GM23338 (cell line): ENCODE measurements at regions not wholly inside any gene's neighbourhood (a gene's known extent, or its start where the extent isn't known, plus 50 kb on each side); places are given as distances from the start of the nearest gene placed in this dataset.

Source experiments
- ATAC-seq: fragments of 200-7000 bp; cut with Tn5 transposase; 3 replicates; pipeline ENCODE4 v1.9.1; 2020
- DNase-seq: peaks from one replicate; pipeline ENCODE4 v3.0.0-alpha.2; 2015; ENCODE audit warnings: low spot score
- H2AFZ ChIP-seq: fragments of 200-600 bp; sonication (generic); 2 replicates; pipeline ENCODE4 v1.8.0; 2016; ENCODE audit warnings: antibody characterized with exemption, mild to moderate bottlenecking, moderate library complexity
- H3F3A ChIP-seq: fragments of 200-600 bp; sonication (generic); replicated peaks from 2 replicates; pipeline ENCODE4 v1.8.0; 2017; ENCODE audit warnings: antibody characterized with exemption, mixed run types, low read depth
- H3K27ac ChIP-seq: fragments of 200-600 bp; sonication (generic); 2 replicates; pipeline ENCODE4 v1.6.1; 2016; ENCODE audit warnings: low read depth
- H3K27me3 ChIP-seq: fragments of 200-600 bp; sonication (generic); 2 replicates; pipeline ENCODE4 v1.8.0; 2016; ENCODE audit warnings: mild to moderate bottlenecking, mixed run types, moderate library complexity; ENCODE audit not compliant: insufficient read depth
- H3K36me3 ChIP-seq: fragments of 200-600 bp; sonication (generic); 2 replicates; pipeline ENCODE4 v1.8.0; 2016; ENCODE audit warnings: mild to moderate bottlenecking; ENCODE audit not compliant: insufficient read depth
- H3K4me1 ChIP-seq: fragments of 200-600 bp; sonication (generic); 2 replicates; pipeline ENCODE4 v1.8.0; 2016; ENCODE audit warnings: mild to moderate bottlenecking, moderate library complexity; ENCODE audit not compliant: insufficient read depth
- H3K4me2 ChIP-seq: fragments of 200-600 bp; sonication (generic); 2 replicates; pipeline ENCODE4 v1.7.1; 2017; ENCODE audit warnings: mixed run types
- H3K4me3 ChIP-seq: fragments of 200-600 bp; sonication (generic); 2 replicates; pipeline ENCODE4 v1.6.1; 2016; ENCODE audit warnings: mixed run types
- H3K79me2 ChIP-seq: fragments of 200-600 bp; sonication (generic); replicated peaks from 2 replicates; pipeline ENCODE4 v1.8.0; 2017; ENCODE audit warnings: mild to moderate bottlenecking; ENCODE audit not compliant: insufficient read depth
- H3K9me2 ChIP-seq: fragments of 200-600 bp; sonication (generic); 2 replicates; pipeline ENCODE4 v1.8.0; 2017; ENCODE audit not compliant: insufficient read depth
- H4K20me1 ChIP-seq: fragments of 200-600 bp; sonication (generic); replicated peaks from 2 replicates; pipeline ENCODE4 v1.8.0; 2017; ENCODE audit warnings: mild to moderate bottlenecking; ENCODE audit not compliant: insufficient read depth
- H3K27ac Mint-ChIP-seq: 2 replicates; pipeline ENCODE4 v1.8.0; 2020; ENCODE audit warnings: inconsistent platforms, mild to moderate bottlenecking, moderate library complexity, mixed read lengths
- H3K27me3 Mint-ChIP-seq: 3 replicates; pipeline ENCODE4 v1.8.0; 2022; ENCODE audit warnings: low read depth, mild to moderate bottlenecking, moderate library complexity, mixed read lengths, inconsistent platforms; ENCODE audit not compliant: insufficient read depth, poor library complexity
- H3K36me3 Mint-ChIP-seq: 3 replicates; pipeline ENCODE4 v1.8.0; 2021; ENCODE audit warnings: low read depth, mild to moderate bottlenecking, inconsistent platforms, moderate library complexity, mixed read lengths
- H3K4me1 Mint-ChIP-seq: 3 replicates; pipeline ENCODE4 v1.8.0; 2020; ENCODE audit warnings: mild to moderate bottlenecking, inconsistent platforms, mixed read lengths
- H3K4me3 Mint-ChIP-seq: 3 replicates; pipeline ENCODE4 v1.8.0; 2021; ENCODE audit warnings: moderate library complexity, mild to moderate bottlenecking, inconsistent platforms, mixed read lengths
- H3K9me3 Mint-ChIP-seq: 3 replicates; pipeline ENCODE4 v1.8.0; 2020; ENCODE audit warnings: moderate library complexity, mild to moderate bottlenecking, inconsistent platforms, mixed read lengths
- JUNB ChIP-seq: IDR thresholded peaks from one replicate; pipeline ENCODE4 v1.6.1; 2016; ENCODE audit warnings: antibody characterized with exemption; ENCODE audit not compliant: unreplicated experiment
- NANOG ChIP-seq: IDR thresholded peaks from 2 replicates; pipeline ENCODE4 v1.6.1; 2016; ENCODE audit warnings: antibody characterized with exemption, borderline replicate concordance
- STAT1 ChIP-seq: IDR thresholded peaks from one replicate; pipeline ENCODE4 v1.6.1; 2016; ENCODE audit warnings: antibody characterized with exemption; ENCODE audit not compliant: unreplicated experiment
- ZNF331 ChIP-seq: fragments of 250-450 bp; sonication (Bioruptor Pico); IDR thresholded peaks from 2 replicates; pipeline ENCODE4 v1.5.0; 2020; ENCODE audit warnings: low read depth, mild to moderate bottlenecking, moderate library complexity
- TF ChIP-seq, protein P1 (sequence below): fragments of 250-450 bp; sonication (Bioruptor Pico); IDR thresholded peaks from 2 replicates; pipeline ENCODE4 v1.5.0; 2020; ENCODE audit warnings: mild to moderate bottlenecking, moderate library complexity
- TF ChIP-seq, protein P2 (sequence below): IDR thresholded peaks from one replicate; pipeline ENCODE4 v1.6.1; 2018; ENCODE audit warnings: antibody characterized with exemption; ENCODE audit not compliant: unreplicated experiment

DNA sequence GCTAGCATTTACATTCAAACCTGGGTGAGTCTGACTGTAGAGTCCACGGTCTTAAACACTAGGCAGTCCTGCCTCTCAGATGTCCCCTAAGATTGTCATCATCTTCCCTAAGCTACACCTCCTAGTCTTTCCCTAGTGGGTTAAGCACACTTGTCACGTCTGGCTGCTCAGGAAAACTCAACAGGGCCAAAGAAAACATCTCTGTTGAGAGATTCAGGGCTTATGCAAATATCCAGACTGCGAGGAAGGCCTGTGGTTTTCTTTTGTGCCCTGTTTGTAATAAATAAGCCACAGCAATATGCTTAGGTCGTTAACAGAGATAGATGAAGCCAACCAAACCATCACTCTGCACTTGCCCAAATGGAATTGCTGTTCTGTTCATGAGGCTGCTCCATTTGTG lies 472.6 kb upstream of the DEPDC1 start (continued):
- TF ChIP-seq, protein P1, sequence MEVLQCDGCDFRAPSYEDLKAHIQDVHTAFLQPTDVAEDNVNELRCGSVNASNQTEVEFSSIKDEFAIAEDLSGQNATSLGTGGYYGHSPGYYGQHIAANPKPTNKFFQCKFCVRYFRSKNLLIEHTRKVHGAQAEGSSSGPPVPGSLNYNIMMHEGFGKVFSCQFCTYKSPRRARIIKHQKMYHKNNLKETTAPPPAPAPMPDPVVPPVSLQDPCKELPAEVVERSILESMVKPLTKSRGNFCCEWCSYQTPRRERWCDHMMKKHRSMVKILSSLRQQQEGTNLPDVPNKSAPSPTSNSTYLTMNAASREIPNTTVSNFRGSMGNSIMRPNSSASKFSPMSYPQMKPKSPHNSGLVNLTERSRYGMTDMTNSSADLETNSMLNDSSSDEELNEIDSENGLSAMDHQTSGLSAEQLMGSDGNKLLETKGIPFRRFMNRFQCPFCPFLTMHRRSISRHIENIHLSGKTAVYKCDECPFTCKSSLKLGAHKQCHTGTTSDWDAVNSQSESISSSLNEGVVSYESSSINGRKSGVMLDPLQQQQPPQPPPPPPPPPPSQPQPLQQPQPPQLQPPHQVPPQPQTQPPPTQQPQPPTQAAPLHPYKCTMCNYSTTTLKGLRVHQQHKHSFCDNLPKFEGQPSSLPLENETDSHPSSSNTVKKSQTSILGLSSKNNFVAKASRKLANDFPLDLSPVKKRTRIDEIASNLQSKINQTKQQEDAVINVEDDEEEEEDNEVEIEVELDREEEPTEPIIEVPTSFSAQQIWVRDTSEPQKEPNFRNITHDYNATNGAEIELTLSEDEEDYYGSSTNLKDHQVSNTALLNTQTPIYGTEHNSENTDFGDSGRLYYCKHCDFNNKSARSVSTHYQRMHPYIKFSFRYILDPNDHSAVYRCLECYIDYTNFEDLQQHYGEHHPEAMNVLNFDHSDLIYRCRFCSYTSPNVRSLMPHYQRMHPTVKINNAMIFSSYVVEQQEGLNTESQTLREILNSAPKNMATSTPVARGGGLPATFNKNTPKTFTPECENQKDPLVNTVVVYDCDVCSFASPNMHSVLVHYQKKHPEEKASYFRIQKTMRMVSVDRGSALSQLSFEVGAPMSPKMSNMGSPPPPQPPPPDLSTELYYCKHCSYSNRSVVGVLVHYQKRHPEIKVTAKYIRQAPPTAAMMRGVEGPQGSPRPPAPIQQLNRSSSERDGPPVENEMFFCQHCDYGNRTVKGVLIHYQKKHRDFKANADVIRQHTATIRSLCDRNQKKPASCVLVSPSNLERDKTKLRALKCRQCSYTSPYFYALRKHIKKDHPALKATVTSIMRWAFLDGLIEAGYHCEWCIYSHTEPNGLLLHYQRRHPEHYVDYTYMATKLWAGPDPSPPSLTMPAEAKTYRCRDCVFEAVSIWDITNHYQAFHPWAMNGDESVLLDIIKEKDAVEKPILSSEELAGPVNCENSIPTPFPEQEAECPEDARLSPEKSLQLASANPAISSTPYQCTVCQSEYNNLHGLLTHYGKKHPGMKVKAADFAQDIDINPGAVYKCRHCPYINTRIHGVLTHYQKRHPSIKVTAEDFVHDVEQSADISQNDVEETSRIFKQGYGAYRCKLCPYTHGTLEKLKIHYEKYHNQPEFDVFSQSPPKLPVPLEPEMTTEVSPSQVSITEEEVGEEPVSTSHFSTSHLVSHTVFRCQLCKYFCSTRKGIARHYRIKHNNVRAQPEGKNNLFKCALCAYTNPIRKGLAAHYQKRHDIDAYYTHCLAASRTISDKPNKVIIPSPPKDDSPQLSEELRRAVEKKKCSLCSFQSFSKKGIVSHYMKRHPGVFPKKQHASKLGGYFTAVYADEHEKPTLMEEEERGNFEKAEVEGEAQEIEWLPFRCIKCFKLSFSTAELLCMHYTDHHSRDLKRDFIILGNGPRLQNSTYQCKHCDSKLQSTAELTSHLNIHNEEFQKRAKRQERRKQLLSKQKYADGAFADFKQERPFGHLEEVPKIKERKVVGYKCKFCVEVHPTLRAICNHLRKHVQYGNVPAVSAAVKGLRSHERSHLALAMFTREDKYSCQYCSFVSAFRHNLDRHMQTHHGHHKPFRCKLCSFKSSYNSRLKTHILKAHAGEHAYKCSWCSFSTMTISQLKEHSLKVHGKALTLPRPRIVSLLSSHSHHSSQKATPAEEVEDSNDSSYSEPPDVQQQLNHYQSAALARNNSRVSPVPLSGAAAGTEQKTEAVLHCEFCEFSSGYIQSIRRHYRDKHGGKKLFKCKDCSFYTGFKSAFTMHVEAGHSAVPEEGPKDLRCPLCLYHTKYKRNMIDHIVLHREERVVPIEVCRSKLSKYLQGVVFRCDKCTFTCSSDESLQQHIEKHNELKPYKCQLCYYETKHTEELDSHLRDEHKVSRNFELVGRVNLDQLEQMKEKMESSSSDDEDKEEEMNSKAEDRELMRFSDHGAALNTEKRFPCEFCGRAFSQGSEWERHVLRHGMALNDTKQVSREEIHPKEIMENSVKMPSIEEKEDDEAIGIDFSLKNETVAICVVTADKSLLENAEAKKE (CRISPR knock-in tag): no peak
- no peak for TF ChIP-seq ZNF331 (CRISPR knock-in tag)

DNA sequence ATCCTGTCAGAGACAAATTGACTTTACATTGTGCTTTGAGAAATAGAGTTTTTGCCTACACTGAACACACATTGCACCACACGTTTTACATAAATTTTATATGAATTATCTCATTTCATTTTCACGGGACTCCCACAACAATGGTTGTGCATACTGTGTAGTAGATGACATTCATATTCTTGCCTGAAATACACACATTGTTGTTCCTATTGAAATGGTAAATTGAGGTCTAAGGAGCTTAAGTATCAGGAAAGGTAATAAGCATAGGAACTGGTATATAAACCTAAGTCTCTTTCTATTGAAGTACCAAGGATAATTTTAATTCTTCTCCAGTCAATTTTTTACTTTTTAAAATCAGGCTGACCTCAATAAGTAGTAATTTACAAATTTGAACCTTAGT lies 473.7 kb upstream of the DEPDC1 start:
- no peaks in the 10 kb centered on the region for H3K9me2 ChIP-seq
- no peak overlapping the region for H3K27ac ChIP-seq
- Mint-ChIP-seq H3K9me3 (no peaks in the 10 kb centered on the region), H3K36me3 (no peaks in the 10 kb centered on the region), H3K4me1 (peaks cover 26% of the 10 kb centered on the region), H3K4me3 (no peak overlapping the region), H3K27ac (no peak overlapping the region), H3K27me3 (no peaks in the 10 kb centered on the region)
- H3F3A ChIP-seq: no peaks in the 10 kb centered on the region
- no peak overlapping the region; the same call in 1 of the 2 replicates for H2AFZ ChIP-seq
- no peaks in the 10 kb centered on the region for H4K20me1 ChIP-seq
- no peaks in the 10 kb centered on the region for H3K79me2 ChIP-seq
- no peak for ATAC-seq
- H3K27me3 ChIP-seq: no peaks in the 10 kb centered on the region
- H3K4me3 ChIP-seq: no peak overlapping the region
- no peak overlapping the region for H3K4me2 ChIP-seq
- H3K4me1 ChIP-seq: peaks cover 15% of the 10 kb centered on the region; the same call in 1 of the 2 replicates
- DNase-seq: no peak
- no peaks in the 10 kb centered on the region for H3K36me3 ChIP-seq
- TF ChIP-seq STAT1 (no peak), ZNF331 (CRISPR knock-in tag) (no peak), JUNB (no peak), NANOG (no peak)
- TF ChIP-seq, protein P1 (CRISPR knock-in tag): no peak
- TF ChIP-seq, protein P2, sequence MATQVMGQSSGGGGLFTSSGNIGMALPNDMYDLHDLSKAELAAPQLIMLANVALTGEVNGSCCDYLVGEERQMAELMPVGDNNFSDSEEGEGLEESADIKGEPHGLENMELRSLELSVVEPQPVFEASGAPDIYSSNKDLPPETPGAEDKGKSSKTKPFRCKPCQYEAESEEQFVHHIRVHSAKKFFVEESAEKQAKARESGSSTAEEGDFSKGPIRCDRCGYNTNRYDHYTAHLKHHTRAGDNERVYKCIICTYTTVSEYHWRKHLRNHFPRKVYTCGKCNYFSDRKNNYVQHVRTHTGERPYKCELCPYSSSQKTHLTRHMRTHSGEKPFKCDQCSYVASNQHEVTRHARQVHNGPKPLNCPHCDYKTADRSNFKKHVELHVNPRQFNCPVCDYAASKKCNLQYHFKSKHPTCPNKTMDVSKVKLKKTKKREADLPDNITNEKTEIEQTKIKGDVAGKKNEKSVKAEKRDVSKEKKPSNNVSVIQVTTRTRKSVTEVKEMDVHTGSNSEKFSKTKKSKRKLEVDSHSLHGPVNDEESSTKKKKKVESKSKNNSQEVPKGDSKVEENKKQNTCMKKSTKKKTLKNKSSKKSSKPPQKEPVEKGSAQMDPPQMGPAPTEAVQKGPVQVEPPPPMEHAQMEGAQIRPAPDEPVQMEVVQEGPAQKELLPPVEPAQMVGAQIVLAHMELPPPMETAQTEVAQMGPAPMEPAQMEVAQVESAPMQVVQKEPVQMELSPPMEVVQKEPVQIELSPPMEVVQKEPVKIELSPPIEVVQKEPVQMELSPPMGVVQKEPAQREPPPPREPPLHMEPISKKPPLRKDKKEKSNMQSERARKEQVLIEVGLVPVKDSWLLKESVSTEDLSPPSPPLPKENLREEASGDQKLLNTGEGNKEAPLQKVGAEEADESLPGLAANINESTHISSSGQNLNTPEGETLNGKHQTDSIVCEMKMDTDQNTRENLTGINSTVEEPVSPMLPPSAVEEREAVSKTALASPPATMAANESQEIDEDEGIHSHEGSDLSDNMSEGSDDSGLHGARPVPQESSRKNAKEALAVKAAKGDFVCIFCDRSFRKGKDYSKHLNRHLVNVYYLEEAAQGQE: no peak
